Urothelium cell line (cell line): ENCODE measurements at regions not wholly inside any gene's neighbourhood (a gene's known extent, or its start where the extent isn't known, plus 50 kb on each side); places are given as distances from the start of the nearest gene placed in this dataset.

Source experiments
- DNase-seq: peaks from one replicate; pipeline ENCODE4 v3.0.0; 2011; ENCODE audit warnings: low spot score, mixed read lengths
- FAIRE-seq: peaks from 2 replicates; lab custom pipeline; 2011; peaks lifted over from hg19 to GRCh38; lab: Jason Lieb, UNC

DNA sequence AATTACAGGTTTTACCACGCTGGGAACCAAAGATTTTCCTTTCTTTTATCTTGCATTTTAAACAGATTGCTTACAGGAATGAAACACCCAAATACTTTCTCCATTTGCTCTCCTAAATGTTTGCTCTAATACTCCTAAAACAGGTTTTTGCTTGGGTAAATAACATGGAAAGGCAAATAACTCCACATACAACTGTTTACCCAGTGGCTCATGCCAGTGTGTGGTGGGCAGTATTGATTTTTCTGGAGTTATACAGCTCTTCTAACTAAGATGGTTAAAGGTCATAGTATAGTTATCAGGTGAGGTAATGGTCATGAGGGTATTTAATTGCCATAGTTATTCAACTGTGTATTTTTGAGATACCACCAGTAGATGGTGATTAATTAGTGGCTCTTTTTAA lies 61.2 kb upstream of the RAB27B start:
- FAIRE-seq (no peak), DNase-seq (no peak)

DNA sequence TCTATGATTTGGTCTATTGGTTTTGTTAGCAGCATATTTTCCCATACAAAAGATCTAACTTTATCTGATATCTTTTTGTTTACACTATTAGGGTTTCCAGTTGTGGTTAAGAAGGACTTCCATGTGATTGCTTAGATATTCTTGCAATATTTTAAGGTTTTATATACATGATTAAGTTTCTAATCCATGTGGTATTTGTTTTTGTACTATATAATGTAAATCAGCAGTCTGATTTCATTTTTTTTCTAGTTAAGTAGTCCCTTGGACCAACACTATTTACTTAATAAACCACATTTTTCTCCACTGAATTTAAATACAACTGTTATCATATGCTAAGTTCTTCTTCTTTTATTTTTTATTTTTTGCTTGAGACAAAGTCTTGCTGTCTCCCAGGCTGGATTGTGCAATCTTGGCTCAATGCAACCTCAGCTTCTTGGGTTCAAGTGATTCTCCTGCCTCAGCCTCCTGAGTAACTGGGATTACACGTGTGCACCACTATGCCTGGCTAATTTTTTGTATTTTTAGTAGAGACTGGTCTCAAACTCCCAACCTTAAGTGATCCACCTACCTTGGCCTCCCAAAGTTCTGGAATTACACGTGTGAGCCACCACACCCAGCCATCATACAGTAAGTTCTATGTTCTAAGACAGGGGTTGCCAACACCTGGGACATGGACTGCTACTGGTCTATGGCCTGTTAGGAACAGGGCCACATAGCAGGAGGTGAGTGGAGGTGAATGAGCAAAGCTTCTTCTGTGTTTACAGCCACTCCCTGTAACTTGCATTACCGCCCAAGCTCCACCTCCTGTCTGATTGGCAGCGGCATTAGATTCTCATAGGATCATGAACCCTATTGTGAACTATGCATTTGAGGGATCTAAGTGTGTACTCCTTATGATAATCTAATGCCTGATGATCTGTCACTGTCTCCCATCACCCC lies 58.5 kb upstream of the RAB27B start:
- no peak for FAIRE-seq
- no peak for DNase-seq

GRCh38 chr18:54772056-54772455 lies 56.2 kb upstream of the RAB27B start:
- FAIRE-seq (no peak), DNase-seq (no peak)

- DNase-seq, result no peak
- FAIRE-seq, result no peak
Measured at GRCh38 chr18:54774423-54774822, 53.9 kb upstream of the RAB27B start.

DNA sequence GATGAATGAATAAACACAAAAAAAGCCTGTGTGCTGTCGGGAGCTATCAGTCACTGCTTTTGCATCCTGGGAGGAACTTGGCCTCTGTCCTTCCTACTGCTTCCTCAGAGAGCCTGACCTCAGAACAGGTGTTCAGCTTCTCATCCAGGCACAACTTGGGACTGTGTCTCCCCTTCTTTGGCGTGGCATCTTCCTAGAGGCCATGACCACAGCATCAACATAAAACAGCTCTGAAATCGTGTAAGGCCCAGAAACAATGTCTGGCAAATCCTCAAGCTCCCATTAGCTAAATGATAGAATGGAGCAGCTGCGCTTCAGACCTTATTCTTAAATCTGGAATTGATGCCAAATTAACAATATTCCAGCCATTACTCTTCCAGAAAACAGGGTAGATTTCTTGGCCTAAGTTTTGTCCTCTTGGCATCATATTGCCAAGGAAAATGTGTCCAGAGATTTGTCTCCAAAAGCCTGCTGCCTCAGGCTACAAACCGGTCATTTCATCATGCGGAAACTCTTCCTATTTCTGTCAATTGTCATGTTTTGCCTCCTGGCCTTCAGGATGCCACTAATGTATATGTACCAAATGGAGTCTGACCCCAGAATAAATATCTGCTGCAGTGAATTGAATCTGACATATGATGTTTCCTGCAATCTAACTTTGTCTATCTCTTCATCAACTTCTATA lies 53.2 kb upstream of the RAB27B start:
- no peak for FAIRE-seq
- no peak for DNase-seq

DNA sequence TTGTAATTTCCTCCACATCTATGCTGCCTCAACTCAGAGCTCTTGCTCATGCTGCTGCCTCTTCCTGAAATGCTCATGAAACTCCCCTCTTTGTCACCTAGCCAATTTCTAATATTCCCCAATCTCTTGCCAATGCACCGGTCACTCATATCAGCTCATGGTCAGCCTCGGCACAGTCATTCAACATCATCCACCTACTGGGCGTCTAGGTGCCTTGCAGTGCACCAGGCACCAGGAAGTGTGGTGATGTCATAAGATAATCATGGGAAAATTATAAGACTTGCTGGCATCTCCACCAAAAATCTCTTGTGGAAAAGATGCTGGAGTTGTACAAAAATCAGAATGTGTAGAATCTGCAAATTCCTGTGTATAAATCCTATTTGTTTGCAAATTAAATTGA lies 52.6 kb upstream of the RAB27B start:
- FAIRE-seq, result no peak

DNA sequence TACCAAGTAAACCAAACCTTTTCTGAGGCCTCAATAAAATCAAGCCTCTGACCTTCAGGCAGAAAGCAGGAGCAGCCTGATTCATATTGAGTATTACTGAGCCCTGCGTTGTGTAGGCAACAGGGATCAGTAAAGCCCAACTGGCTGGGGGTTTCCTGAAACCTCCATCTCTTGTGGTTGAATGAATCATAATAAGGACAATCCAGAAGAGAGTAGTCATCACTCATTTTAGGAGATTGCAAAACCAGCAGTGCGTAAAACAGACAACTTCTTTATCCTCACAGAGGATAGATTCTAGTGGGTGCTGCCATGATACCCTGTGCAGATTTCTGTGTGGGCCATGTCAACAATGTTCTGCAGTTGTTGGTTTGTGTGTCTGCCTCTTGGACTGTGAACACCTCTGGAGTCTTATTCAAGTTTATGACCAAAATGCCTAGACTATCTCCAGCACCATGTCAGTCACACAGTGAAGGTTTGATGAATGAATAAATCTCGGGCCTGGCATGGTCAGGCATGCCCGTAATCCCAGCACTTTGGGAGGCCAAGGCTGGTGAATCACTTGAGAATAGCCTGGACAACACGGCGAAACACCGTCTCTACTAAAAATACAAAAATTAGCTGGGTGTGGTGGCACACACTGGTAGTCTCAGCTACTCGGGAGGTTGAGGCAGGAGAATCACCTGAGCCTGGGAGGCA lies 51.8 kb upstream of the RAB27B start:
- FAIRE-seq (peak; percentile 20), DNase-seq (peak; percentile 77)

More for the DNA sequence above, 52.6 kb upstream of the RAB27B start:
- DNase-seq, result peak; percentile 64

DNA sequence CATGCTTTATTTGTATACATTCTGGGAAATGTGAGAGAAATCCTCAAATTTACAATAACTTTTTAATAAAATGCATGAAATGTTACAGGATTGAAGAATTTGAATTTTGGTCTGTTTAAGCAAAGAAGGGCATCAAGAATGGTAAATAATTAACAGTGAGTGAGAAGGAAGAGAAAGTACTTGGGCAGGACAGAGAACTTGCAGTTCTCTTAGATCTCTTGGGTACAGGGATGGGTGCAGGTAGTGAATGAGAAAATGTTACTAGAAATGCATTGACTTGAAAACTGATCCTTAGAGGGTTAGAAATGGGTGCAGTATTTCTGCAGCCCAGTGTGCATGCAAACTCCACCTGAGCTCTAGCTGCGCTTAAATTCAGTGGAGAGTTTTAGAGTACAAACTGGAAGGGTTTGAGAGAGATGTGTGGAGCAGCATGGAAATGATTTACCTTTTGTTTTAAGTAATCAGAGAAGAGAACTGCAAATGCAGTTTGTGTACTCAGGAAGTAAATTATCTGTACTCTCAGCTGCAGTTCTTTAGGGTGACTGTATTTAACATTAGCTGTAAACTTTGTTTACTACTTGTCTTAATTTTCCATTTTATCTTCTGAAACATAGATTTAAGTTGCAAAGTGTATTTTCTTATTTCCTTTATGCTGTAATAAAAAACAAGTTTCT lies 51.0 kb upstream of the RAB27B start:
- FAIRE-seq, result no peak

GRCh38 chr18:54777989-54778388 lies 50.3 kb upstream of the RAB27B start:
- FAIRE-seq (no peak), DNase-seq (no peak)

More for the DNA sequence above, 51.0 kb upstream of the RAB27B start:
- DNase-seq, result no peak
